Right atrium auricular region (tissue), 2 donors: ENCODE measurements at regions not wholly inside any gene's neighbourhood (a gene's known extent, or its start where the extent isn't known, plus 50 kb on each side); places are given as distances from the start of the nearest gene placed in this dataset.
A peak's percentile ranks its signal among the peaks of the same experiment; 100 is the strongest.

ENCODE experiments used
- DNase-seq: peaks from one replicate; pipeline ENCODE4 v3.0.0-alpha.2; 2019; ENCODE audit warnings: low spot score
- H3K27ac ChIP-seq, 2 donors: fragments of 200-600 bp; sonication (generic); 1 replicate in 1 of 2; 2 replicates in 1 of 2; pipeline ENCODE4 v1.5.1; 2016 to 2019
- H3K27me3 ChIP-seq, 2 donors: fragments of 200-600 bp; sonication (generic); one replicate each; pipeline versions ENCODE4 v1.5.1 to v1.6.0; 2017 to 2019
- H3K36me3 ChIP-seq: fragments of 200-600 bp; sonication (generic); one replicate; pipeline ENCODE4 v1.5.1; 2016
- H3K4me1 ChIP-seq, 2 donors: fragments of 200-600 bp; sonication (generic); one replicate each; pipeline versions ENCODE4 v1.5.1 to v1.6.0; 2017 to 2019
- H3K4me3 ChIP-seq, 2 donors: fragments of 200-600 bp; sonication (generic); 1 replicate in 1 of 2; 2 replicates in 1 of 2; pipeline ENCODE4 v1.5.1; 2017 to 2019; ENCODE audit warnings: mild to moderate bottlenecking in 1 of 2, moderate library complexity in 1 of 2
- H3K9me3 ChIP-seq, 2 donors: fragments of 200-600 bp; sonication (generic); one replicate each; pipeline ENCODE4 v1.5.1; 2019
- CTCF ChIP-seq, 2 donors: fragments of 200-600 bp; sonication (generic); IDR thresholded peaks; one replicate each; pipeline ENCODE4 v1.5.1; 2019; ENCODE audit warnings: antibody characterized with exemption in 2 of 2

DNA sequence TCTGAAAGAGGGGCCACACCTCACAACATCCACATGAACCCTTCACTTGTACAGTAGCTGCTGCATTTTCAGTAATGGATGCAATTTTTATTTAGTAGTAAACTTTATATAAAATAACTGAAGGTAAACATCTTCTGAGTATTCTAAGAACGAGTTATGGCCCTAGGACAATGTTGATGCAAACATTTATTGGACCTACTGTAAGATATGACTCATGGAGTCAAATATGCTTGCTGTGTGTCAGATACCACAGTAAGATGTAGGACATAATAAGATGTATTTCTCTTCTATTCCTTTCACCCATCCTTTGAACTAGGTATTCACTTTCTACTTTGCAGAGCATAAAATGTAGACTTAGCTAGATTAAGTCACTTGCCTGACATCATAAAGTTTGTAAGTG, 87.6 kb downstream of the TEX13C start:
- no peak overlapping the region for H3K4me3 ChIP-seq
- no peaks in the 10 kb centered on the region for H3K27me3 ChIP-seq
- peaks cover 0 to 7% of the 10 kb centered on the region in 2 donors for H3K9me3 ChIP-seq
- DNase-seq: no peak
- H3K27ac ChIP-seq: no peak overlapping the region
- no peaks in the 10 kb centered on the region for H3K36me3 ChIP-seq
- no peak for TF ChIP-seq CTCF (IDR thresholded peaks at IDR 0.05)
- H3K4me1 ChIP-seq: no peaks in the 10 kb centered on the region

- Histone ChIP-seq H3K4me3 (no peak overlapping the region), H3K27me3 (no peaks in the 10 kb centered on the region), H3K4me1 (no peaks in the 10 kb centered on the region), H3K27ac (no peak overlapping the region), H3K36me3 (no peaks in the 10 kb centered on the region), H3K9me3 (no peaks in the 10 kb centered on the region)
- TF ChIP-seq CTCF (IDR thresholded peaks at IDR 0.05): no peak
- DNase-seq: no peak
Measured at GRCh38 chrX:125420809-125421208, 101.1 kb downstream of the TEX13C start.

- H3K36me3 ChIP-seq: no peaks in the 10 kb centered on the region
- no peaks in the 10 kb centered on the region for H3K4me1 ChIP-seq
- no peak for TF ChIP-seq CTCF (IDR thresholded peaks at IDR 0.05)
- H3K27me3 ChIP-seq: no peaks in the 10 kb centered on the region
- no peak for DNase-seq
- H3K4me3 ChIP-seq: no peak overlapping the region
- H3K9me3 ChIP-seq: no peaks in the 10 kb centered on the region
- H3K27ac ChIP-seq: no peak overlapping the region
Measured at GRCh38 chrX:125422986-125423385, 103.3 kb downstream of the TEX13C start.

- Histone ChIP-seq H3K4me3 (no peak overlapping the region), H3K27ac (no peak overlapping the region), H3K4me1 (no peaks in the 10 kb centered on the region), H3K27me3 (no peaks in the 10 kb centered on the region), H3K36me3 (no peaks in the 10 kb centered on the region), H3K9me3 (no peaks in the 10 kb centered on the region)
- DNase-seq: no peak
- no peak for TF ChIP-seq CTCF (IDR thresholded peaks at IDR 0.05)
Measured at GRCh38 chrX:125424536-125424935, 104.9 kb downstream of the TEX13C start.

DNA sequence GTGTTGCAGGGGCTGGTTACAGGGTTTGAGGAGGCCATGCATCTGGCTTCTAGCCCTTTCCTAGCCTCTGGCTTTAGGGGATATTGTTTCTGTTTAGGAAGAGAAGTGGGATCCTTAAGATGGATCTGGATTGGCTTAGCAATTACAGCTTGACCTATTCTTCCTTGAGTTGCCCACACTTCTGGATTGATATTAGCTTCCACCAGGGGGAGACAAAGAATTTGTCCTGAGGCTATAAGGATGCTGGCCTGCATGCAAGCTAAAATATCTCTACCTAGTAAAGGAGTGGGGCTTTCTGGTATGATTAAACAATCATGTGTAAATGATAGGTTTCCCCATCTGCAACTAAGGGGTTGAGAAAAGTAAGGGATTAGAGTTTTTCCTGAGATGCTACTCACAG, 117.2 kb downstream of the TEX13C start:
- DNase-seq: no peak
- Histone ChIP-seq H3K27me3 (no peaks in the 10 kb centered on the region), H3K27ac (no peak overlapping the region), H3K36me3 (no peaks in the 10 kb centered on the region), H3K9me3 (no peaks in the 10 kb centered on the region), H3K4me3 (no peak overlapping the region), H3K4me1 (no peaks in the 10 kb centered on the region)
- TF ChIP-seq CTCF (IDR thresholded peaks at IDR 0.05): peak in 1 of 2 donors; percentile 27

- Histone ChIP-seq H3K27ac (no peak overlapping the region), H3K4me1 (no peaks in the 10 kb centered on the region), H3K36me3 (no peaks in the 10 kb centered on the region), H3K4me3 (no peak overlapping the region), H3K27me3 (no peaks in the 10 kb centered on the region), H3K9me3 (no peaks in the 10 kb centered on the region)
- DNase-seq: no peak
- no peak for TF ChIP-seq CTCF (IDR thresholded peaks at IDR 0.05)
Measured at GRCh38 chrX:125439194-125439849, 119.7 kb downstream of the TEX13C start.
